ENCODE measurements at regions not wholly inside any gene's neighbourhood (a gene's known extent, or its start where the extent isn't known, plus 50 kb on each side); places are given as distances from the start of the nearest gene placed in this dataset.
"Not testable (repeated sequence)": the region's sequence is repeated elsewhere in the genome, so short reads cannot be mapped to it uniquely, and the experiment has no call there.

DNA sequence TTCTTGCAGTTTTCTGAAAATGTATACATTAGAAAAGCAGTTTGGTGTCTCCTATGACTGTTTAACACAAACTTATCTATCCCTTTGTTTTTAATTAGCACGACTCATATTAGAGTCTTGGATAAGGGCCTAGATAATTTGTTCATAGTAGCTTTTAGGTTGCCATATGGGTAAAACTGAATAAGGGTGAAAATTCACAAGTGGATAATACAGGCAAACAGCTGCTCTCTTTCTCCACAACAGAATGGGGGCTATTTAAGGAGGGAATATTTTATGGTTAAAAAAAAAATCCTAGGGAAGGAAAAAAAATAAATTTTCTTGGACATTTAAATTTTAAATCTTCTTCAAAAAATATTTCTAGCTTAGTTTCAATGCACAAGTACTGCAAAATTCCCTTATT, 1416.1 kb downstream of the GATA3 start:
- DNase-seq (ENCODE audit: low read depth, low spot score), result no peak

DNA sequence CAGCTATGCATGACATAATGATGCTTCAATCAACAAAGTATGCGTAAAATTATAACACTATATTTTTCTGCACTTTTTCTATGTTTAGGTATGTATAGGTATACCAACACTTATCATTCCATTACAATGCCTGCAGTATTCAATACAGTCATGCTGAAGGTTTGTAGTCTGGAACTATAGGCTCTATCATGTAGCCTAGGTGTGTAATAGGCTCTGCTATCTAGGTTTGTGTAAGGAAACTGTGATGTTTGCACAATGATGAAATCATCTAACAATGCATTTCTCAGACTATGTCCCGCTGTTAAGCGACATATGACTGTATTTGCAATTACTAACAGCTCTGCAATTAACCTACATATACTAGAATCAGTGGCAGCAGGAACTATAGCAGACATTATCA, 1447.5 kb downstream of the GATA3 start:
- no peak for DNase-seq (ENCODE audit: low read depth, low spot score)

DNA sequence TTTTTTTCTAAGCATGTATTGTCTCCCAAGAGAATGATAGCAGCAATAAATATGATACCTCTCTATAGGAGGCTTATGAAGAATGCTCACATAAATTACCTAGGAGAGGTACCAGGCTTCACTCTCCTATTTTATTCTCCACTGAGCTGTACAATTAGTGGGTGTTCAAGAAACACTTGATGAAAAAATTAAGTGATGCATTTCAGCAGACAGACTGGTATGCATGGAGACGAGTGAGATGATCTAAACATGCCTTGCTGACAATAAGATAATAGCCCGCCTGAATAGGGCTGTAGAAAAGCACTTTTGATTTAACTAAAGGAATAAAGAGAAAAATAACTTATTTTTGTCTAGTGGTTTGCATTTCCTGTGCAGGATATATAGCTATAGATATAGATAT, 1449.7 kb downstream of the GATA3 start:
- no peak for DNase-seq (ENCODE audit: low read depth, low spot score)

DNA sequence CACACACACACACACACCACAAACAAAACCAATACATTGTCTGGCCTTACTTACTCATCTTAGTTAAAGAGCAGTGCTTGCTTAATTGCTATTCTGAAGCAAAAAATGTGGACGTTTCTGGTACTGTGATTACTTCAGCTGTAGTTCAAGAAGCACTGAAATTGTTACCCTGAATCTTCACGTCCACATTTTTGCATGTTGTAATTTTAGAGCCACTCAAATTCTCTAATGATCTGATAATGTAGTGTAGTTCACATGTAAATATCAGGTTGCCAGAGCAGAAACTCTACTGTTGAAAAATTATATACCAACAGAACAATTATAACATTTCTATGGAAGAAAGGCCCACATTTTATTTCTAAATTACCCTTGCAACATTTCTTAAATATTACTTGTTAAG, 1451.1 kb downstream of the GATA3 start:
- no peak for DNase-seq (ENCODE audit: low read depth, low spot score)

DNA sequence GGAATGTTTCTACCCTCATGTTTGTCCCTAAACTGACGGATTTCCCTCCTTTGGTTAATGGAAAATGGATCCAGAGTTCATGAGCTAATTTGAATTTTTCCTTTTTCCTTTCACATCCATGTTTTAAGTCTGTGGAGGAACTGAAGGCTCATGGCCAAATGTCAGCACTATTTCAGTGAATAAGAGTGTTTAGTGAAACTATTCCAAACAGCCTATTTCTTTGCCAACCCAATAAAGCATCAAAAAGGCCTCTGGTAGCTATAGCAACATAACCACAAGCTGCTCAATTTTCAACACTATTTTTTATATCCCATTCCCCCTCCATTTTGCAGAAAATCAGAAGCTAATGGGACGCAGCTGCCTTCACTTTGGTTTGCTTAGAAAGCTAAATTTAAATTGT, 1454.1 kb downstream of the GATA3 start:
- DNase-seq (ENCODE audit: low read depth, low spot score), result no peak

DNA sequence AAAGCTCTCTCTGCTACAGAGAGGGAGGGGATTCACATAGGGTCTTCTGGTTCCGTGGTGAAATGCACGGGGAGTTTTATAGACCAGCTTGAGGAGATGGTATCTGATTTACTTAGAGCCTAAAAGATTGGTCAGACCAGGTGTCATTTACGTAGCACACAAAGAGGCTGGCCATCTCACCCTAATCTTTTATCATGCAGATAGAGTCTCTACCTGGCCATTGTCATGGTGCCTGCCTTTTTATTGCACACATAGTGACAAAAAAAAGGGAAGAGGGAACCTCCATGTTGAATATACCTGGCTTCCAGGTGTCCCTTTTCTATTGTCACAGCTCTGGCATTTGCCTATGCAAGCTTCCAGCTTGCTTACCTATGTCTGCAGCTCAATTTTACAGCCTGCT, 1456.1 kb downstream of the GATA3 start:
- DNase-seq (ENCODE audit: low read depth, low spot score), result peak; percentile 74

DNA sequence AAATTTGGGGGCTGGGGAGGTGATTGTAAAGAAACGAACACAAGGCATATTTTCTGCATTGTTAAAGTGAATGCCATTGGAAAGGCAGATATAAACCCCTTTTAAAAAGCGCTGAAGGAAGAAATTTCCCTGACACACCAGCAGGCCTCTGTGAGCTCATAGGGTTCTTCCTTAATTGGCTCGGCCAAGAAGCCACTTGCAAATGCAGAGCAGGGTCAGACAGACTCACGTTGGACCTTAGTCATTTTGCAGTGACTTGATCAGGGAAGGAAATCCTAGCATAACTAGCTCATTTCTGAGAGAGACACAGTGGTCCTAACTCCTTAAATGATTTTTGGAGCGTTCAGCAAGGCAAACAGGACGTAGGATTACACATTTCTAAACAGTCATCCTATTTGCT, 1461.4 kb downstream of the GATA3 start:
- no peak for DNase-seq (ENCODE audit: low read depth, low spot score)

DNA sequence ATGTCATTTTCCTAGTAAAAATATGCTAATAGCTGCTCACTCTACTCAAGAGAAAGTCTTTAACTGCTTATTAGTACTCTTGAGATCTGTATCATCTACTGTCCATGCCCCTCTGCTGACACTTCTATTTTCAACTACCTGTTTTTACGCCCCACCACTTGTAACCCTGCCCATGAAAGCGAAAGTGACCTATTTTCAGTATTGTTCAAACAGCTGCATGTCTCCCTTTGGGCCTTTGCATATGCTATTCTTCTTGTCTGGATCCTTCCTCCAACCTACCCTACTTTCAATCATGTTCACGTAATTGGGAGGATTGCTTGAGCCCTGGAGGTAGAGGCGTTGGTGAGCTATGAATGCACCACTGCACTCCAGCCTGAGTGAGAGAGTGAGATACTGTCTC, 1481.3 kb downstream of the GATA3 start:
- DNase-seq (ENCODE audit: low read depth, low spot score), result no peak

DNA sequence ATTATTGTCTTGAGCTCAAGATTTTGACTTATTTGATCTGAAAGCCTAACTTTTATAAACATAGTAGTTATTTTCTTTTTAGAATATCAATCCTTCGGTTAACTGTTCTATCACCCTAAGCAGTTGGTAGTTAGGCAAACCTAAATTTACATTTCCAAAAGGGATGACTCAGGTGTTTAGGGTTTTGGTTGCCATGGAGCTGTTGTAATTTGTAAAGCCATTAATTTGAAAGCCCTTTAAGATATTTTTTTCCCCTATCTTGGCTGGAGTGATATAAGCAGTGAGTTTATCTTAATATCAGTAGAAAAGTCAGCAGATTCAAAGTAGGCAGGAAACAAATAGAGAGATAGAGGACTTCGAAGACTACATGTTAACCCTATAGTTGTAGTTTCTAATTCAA, 1472.6 kb upstream of the CELF2 start:
- DNase-seq (ENCODE audit: low read depth, low spot score), result peak; percentile 15

DNA sequence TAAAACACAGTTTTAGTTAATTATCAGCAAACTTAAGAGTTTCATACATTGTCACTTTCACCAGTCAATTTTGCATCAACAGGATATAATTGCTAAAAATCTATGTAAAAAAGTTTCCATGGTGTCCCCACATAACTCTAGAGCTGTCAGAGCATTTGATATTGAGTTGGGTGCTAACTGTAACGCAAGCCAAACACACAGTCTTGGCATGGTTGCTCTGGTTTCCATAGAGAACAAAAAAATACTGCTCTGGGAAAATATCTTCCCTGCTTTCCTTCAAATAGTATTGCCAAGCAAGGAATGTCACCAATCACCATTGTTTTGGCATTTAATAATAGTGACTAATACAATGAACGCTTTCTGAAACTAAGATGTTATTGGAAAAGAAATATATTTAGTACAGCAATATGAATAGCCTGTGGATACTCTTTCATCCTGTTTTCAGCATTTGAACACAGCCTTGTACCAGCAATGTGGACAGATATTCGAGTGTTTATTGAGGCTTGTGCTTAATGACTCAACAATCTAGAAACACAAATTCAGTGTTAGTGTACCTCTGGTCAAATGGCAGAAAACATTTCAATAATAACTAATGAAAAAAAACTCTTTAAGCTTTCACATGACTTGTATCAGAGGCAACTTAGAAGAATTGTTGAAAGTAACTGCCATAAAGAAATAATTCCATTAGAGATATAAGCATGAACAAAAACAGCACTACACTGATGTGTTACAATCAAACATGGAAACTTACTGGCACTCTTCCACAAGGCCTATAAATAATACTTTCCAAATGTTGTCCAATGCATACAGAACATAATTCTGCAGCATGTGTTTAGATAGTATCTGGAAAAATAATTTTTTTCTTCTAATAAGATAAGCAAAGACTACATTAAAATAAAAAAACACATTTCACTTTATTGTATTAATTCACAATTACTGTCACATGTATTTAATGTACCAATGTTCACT, 1469.5 kb upstream of the CELF2 start:
- no peak for DNase-seq (ENCODE audit: low read depth, low spot score)

DNA sequence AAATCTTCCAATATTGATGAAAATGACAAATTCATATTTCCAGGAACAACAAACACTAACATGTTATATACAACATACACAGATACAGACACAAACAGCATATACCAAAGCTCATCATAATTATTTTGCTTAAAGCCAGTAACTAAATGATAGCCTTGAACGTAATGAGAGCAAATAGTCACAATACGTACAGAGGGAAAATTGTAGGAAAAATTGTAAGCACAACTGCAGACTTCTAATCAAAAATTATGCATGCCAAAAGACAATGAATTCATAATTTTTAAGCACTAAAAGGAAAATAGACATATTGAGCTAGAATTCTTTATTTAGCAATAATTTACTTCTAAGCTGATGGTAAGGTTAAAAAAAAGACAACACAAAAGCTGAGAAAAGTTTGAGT, 1466.9 kb upstream of the CELF2 start:
- no peak for DNase-seq (ENCODE audit: low read depth, low spot score)

DNA sequence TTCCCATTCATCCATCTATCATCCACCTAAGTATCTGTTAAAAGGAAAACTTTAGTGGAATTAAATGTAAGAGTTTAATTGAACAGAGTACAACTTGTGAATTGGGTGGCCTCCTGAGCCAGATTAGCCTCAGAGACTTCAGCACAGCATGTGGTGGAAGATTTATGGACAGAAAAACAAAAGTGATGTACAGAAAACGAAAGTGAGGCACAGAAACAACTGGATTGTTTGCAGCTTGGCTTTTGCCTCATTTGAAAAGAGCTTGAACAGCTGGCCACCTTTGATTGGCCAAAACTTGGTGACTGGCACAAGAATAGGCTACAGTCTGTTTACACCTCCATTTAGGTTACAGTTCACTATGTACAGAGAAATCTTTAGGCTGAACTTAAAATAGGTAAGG, 1463.4 kb upstream of the CELF2 start:
- DNase-seq (ENCODE audit: low read depth, low spot score), result no peak

DNA sequence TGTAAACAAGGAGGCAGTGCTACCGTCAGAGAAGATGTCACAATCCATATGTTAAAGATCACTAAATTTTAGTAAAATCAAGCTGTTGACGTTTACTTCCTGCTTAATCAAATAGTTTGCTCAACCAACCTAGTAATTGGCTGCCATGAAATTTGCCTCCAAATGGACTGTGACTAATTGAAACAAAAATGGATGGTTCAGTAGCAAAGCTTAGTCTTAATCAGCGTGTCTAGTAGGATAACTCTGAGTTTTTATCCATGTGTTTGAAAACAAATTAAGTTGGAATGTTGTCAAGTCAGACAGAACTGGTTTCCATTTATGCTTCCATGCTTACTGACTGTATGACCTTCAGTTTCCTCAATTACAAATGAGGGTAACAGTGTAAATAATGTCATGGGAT, 1456.7 kb upstream of the CELF2 start:
- no peak for DNase-seq (ENCODE audit: low read depth, low spot score)

DNA sequence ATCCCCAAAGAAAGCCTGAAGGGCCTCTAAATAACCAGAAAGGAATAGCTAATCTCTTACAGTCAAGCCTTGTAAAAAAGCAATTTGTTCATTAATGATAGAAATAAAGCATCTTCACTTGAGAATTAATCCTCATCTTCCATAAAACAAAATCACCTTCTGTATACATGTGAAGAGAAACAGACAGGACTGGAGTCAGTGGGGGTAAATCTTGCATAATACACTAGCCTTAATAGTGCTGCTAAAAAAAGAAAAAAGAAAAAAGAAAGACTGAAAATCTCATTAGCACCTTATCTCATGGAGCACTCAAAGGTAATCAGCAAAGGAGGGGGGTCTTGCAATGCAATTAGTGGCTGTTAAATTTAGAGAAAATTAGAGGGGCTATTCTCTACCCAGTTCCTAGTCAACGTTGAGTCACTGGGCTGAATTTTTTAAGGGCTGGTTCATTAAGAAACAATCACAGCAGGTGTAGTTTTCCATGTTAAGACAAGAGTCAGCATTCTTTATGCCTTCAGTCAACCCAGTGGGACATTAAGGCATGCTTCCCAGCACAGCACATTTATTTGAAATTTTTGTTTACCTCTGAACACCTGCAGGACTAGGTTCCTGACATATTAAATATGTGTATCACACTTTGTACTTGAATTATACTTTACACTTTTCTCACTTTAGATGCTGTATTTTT, 1455.7 kb upstream of the CELF2 start:
- no peak for DNase-seq (ENCODE audit: low read depth, low spot score)

DNA sequence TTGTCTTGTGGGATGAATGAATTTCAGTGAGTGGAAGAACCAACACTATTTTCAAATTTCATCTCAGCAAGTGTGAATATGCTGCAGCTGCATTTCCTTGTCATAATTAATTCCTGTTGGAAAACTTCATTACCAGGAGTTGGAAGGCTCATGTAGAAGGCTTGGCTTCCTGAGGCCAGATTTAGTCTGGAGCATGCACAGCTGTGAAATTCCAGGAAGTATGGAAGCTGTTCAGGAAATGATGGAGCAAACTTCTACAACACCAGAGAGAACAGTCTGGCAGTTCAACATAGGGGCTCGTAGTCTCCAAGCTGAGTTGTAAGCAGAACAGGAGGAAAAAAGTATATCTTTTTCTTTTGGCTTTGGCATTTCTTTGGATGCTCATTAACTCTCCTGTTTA, 1439.9 kb upstream of the CELF2 start:
- DNase-seq (ENCODE audit: low read depth, low spot score), result no peak

DNA sequence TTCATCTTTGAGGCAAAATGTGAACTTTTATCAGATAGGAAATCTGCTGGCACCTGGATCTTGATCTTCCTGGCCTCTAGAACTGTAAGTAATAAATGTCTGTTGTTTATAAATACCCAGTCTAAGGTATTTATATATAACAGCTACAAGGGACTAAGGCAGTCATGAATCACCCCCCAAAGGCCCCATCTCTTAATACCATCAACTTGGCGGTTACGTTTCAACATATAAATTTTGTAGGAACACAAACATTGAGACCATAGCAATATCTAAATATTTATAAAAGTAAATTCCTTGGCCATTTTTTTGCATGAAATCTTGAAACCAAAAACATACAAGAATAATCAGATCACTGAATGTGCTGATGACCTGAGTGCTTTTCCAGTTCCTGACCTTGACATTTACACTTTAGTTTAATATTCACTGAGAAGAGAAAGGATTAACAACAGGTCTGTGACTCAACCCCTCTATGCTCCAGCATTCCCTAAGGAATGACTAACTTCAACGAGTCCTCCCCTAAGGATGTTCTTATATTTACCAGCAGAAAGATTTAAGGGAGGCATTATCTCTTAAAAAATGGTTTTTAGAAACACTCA, 1438.5 kb upstream of the CELF2 start:
- DNase-seq (ENCODE audit: low read depth, low spot score), result no peak

DNA sequence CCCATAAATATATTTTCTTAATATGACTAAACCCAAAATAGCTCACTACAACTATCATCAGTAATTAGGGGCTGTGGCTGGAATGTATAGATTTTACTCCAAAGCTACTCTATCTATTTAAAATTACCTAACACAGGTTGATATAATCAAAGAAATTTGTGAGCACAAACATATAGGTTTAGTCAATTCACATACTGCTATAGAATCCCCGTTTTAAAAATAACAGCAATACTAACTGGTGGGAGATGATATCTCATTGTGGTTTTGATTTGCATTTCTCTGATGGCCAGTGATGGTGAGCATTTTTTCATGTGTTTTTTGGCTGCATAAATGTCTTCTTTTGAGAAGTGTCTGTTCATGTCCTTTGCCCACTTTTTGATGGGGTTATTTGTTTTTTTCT, 1434.9 kb upstream of the CELF2 start:
- DNase-seq (ENCODE audit: low read depth, low spot score), result not testable (repeated sequence)

DNA sequence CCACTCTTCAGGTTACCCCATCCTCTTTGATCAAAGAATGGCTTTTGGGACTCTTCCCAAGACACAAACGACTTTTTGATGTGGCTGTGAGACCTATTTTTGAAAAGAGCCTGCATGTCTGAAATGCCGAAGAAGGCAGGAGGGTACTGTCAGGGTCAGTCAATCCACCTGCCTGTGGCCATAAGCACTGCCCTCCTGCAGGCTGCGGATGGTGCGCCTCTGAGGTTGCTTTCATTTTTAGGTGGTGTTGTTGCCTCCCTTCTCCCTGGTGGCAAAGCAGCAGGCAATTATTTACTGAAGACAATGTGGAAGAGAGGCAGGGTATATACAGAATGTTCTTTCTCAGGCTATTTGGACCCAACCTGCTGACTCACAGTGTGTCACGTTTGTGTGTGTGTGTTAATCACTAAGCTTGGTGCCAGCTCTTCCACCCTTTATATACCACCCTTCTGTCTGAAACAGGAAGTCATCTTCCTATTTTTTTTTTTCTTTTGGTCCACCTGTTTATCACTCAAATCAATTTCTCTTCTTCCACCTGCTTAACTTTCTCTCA, 1421.2 kb upstream of the CELF2 start:
- no peak for DNase-seq (ENCODE audit: low read depth, low spot score)

DNA sequence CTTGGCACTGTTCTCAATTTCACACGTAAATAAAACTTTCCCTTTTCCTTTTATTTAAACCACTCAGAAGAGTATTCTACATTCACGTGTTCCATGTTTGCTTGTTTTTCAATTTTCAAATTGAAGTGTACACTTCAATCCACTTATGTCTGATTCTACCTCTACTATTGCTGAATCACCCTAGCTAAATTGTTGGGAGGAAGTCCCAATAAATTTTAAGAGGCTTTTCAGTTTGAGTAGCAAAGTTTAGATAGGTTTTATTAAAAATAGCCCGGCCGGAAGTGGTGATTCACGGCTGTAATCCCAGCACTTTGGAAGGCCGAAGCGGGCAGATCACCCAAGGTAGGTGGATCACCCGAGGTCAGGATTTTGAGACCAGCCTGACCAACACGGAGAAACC, 1414.7 kb upstream of the CELF2 start:
- no peak for DNase-seq (ENCODE audit: low read depth, low spot score)

DNA sequence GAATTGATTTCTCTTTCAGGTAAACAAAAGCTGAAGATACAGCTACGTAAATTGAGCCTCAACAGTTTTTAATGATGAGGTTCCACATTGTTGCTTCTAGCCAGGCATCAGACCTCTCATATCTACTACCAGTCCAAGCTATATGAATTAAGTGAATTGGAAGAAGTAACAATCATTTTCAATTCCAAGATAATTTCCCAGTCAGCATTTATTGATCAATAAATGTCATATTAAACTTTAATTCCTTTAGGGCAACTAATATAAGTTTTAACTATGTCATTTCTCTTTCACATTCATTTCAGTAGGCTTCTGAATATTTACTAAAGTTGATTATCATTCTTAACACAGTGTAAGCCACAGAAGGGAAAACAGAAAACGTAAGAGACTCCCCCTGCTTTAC, 1413.7 kb upstream of the CELF2 start:
- no peak for DNase-seq (ENCODE audit: low read depth, low spot score)

DNA sequence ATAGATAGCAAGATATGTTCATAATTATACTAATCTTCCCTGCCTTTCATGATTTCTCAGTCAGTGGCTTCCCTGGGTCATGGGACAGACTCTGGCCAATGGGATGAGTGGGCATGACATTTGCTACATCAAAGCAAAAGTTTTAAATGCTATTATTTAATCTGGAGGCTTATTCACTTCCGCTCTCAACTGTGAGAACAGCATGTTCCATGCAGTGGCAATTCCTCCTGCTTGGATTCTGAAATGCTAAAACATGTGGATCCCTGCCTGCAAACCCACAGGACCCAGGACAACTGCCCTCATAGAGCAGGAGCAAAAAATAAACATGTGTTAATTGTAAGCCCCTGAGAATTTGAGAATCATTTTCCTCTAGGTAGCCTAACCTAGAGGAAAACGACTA, 1412.4 kb upstream of the CELF2 start:
- no peak for DNase-seq (ENCODE audit: low read depth, low spot score)

DNA sequence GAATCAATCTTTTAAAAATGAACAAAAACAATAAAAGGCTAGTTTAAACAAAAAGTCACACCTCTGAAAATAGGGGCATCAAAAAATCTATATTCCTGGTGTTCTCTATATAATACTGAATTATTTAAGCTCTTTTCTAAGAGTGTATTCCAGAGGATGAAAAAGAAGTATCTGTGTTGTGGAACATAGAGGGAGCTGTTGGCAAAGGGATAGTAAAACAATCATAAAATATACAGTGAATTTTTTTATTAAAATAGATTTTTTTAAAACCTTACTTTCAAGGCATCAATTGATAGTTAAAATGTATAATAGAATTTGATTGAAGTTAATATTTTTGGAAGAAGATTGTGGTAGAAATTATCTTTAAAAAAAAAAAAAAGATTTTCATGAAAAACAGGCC, 1409.1 kb upstream of the CELF2 start:
- no peak for DNase-seq (ENCODE audit: low read depth, low spot score)

Measured in iPS DF 19.7 (cell line).